GM12872 (cell line): ENCODE measurements at regions not wholly inside any gene's neighbourhood (a gene's known extent, or its start where the extent isn't known, plus 50 kb on each side); places are given as distances from the start of the nearest gene placed in this dataset.

Experiments
- TF ChIP-seq, protein P1 (sequence below): IDR thresholded peaks from 3 replicates; pipeline ENCODE4 v1.5.1; 2011; ENCODE audit warnings: low read depth, mild to moderate bottlenecking, low read length, moderate library complexity; ENCODE audit not compliant: insufficient read depth

DNA sequence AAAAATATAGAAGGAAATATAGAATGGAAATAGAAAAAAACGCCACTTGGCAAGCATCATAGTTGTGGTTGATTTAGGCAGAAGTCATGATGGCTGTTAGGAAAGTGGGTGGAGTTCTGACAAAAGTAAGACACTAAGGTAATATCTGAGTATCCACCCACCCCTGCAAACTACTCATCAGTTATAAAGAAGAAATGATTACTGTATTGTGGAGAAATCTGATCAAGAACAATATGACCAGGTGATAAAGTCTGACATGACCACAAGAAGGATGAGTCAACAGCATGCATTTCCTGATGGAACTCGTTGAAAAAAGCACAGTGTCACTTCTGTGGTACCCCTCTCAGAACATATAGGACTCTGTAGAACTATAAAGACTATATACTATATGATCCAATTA lies 343.4 kb upstream of the PAPPA start:
- TF ChIP-seq, protein P1, sequence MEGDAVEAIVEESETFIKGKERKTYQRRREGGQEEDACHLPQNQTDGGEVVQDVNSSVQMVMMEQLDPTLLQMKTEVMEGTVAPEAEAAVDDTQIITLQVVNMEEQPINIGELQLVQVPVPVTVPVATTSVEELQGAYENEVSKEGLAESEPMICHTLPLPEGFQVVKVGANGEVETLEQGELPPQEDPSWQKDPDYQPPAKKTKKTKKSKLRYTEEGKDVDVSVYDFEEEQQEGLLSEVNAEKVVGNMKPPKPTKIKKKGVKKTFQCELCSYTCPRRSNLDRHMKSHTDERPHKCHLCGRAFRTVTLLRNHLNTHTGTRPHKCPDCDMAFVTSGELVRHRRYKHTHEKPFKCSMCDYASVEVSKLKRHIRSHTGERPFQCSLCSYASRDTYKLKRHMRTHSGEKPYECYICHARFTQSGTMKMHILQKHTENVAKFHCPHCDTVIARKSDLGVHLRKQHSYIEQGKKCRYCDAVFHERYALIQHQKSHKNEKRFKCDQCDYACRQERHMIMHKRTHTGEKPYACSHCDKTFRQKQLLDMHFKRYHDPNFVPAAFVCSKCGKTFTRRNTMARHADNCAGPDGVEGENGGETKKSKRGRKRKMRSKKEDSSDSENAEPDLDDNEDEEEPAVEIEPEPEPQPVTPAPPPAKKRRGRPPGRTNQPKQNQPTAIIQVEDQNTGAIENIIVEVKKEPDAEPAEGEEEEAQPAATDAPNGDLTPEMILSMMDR: no peak

DNA sequence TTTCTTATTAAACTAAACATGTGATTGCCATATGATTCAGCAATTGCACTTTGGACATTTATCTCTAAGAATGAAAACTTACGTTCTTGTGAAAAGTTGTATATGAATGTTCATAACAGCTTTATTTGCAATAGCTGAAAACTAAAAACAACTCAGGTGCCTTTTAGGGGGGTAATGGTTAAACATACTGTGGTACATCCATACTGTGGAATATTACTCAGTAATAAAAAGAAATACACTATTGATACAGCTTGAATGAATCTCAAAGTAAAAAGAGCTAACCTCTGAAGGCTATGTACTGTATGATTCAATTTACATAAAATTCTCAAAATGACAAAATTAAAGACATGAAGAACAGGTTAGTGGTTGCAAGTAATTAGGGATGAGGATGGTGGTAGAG lies 339.5 kb upstream of the PAPPA start:
- TF ChIP-seq, protein P1: no peak

DNA sequence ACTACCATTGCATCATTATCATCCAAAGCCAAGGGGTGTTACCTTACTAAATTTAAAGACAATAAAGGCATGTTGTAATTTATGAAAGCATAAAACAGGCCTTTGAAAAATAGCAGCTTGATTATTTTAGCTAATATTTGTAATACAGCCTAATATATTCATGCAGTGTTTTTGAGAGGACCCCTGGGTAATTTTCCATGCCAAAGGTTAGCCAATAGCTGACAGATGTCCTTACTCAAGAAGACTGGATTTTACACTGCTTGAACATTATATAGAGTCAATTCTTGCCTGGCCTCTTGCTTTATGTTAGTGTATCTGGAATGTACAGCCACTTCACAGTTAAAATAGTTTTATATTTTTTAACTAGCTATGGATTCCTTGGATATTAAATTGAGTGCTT lies 337.8 kb upstream of the PAPPA start:
- TF ChIP-seq, protein P1: no peak

DNA sequence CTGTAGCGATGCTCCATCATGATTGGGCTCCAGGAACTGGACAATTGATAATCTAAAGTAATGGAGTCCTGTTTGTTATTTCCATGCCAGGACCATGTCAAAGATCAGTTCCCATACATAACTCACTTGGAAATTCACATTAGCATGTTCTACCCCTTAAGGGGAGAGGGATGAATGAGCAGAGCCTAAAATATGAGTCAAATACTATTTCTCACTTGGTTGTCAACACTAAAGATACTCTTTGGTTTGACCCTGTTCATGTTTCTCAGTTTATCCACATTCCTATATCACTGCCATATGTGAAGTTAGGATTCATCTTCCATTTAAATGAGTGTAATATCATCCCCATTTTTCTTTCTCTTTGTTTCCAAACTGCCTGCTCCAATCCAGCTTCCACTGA lies 321.6 kb upstream of the PAPPA start:
- TF ChIP-seq, protein P1: no peak

DNA sequence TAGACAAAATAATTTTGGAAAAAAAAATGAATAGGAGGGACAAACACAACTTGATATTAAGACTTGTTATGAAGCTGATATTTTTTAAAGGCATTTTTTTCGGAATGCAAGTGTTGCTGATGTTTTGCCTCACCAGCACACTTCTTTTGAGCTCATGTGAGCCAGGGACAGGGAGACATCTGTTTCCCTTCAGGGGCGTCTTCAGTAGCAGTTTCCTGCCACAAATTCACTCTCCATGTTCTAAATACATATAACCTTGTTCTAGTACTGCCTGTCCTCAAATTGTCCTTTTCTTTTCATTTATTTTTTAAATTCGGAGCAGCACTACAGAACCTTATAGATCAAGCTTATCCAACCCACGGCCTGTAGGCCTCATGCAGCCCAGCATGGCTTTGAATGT lies 316.0 kb upstream of the PAPPA start:
- TF ChIP-seq, protein P1: no peak

DNA sequence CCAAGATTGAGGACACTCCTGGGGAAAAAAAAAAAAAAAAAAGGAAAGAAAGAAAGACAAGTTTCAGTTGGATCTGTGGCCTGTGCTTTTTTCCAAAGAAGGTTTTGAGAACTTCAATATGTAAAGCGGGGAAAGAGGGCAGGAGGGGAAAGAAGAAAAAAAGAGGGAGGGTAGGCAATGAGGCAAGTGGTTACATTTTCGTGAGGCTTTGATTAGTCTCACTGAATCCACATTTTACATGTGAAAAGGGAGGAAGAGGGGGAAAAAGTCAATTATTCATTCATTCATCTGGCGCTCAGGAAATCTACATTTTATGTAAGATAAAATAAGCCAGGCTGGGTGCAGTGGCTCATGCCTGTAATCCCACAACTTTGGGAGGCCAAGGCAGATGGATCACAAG lies 315.2 kb upstream of the PAPPA start:
- TF ChIP-seq, protein P1: no peak

DNA sequence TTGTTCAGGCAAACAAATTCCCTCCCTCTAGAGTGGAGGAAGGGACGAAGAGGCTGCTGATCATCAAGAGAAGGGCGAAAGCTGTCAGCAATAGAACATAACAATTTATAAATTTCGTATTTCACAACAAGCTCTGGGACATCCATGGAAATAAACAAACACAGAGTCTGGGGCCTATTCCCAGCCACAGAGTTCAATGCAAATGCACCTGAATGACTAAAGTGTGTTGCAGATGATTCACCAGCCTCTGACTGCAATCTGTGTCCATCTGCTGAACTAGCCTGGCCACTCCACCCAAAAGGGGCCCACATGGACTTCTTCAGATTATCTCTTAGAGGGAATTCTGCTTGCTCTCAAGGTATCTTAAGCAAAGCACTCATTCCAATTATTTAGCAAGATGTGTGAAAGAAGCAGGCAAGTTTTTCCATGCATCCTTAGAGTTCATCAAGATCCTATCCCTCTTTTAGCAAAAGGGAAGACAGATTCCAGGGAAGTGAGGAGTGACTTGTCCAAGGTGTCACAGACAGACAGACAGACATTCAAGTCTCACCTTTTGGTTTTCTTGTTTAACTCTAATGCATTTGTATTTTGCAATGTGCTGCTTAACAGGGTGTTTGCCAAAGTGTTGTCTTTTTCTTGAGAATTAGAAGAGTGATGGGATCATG lies 307.8 kb upstream of the PAPPA start:
- TF ChIP-seq, protein P1: no peak

DNA sequence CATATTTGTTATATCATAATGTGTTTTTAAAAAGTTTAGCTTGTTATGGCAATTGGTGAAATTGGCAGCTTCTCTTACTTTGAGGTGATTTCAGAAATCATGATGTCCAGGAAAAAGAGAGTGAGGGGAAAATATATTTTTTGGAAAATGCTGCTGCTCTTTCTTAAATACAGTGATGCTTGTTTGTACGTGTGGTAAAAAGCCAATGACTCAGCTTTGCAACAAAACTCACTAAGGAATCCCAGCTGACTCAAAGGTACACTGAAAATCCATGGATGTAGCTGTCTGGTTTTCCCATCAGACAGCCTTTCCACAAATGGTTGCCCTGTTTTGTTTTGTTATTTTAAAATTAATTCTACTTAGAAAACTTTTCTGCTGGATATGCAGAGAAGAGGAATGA lies 306.4 kb upstream of the PAPPA start:
- TF ChIP-seq, protein P1: no peak
